ENCODE measurements at regions not wholly inside any gene's neighbourhood (a gene's known extent, or its start where the extent isn't known, plus 50 kb on each side); places are given as distances from the start of the nearest gene placed in this dataset.

- TF ChIP-seq POLR2A (IDR thresholded peaks at IDR 0.05) (no peak), CTCF (IDR thresholded peaks at IDR 0.05) (no peak)
These were observed 389.3 kb upstream of the ADAMTS9 start for GRCh38 chr3:65077124-65077523.

Measured in transverse colon (tissue), 3 donors.